BE2C (cell line): ENCODE measurements at regions not wholly inside any gene's neighbourhood (a gene's known extent, or its start where the extent isn't known, plus 50 kb on each side); places are given as distances from the start of the nearest gene placed in this dataset.
A peak's percentile ranks its signal among the peaks of the same experiment; 100 is the strongest.
"Not testable (repeated sequence)": the region's sequence is repeated elsewhere in the genome, so short reads cannot be mapped to it uniquely, and the experiment has no call there.

Experiments
- DNase-seq: peaks from one replicate; pipeline ENCODE4 v3.0.0-alpha.2; 2020
- H3K27me3 ChIP-seq: fragments of 250-450 bp; sonication (Bioruptor Pico); 2 replicates; pipeline ENCODE4 v1.5.1; 2020; ENCODE audit warnings: mild to moderate bottlenecking
- H3K36me3 ChIP-seq: fragments of 250-450 bp; sonication (Bioruptor Pico); 2 replicates; pipeline ENCODE4 v1.5.1; 2020; ENCODE audit warnings: mild to moderate bottlenecking
- H3K4me1 ChIP-seq: fragments of 250-450 bp; sonication (Bioruptor Pico); 2 replicates; pipeline ENCODE4 v1.5.1; 2020
- H3K4me3 ChIP-seq: 2 replicates; pipeline ENCODE4 v1.5.1; 2011; ENCODE audit warnings: low read depth, low read length
- H3K9me3 ChIP-seq: fragments of 250-450 bp; sonication (Bioruptor Pico); 2 replicates; pipeline ENCODE4 v1.5.1; 2020
- CTCF ChIP-seq: IDR thresholded peaks from 2 replicates; pipeline ENCODE4 v1.5.1; 2012; ENCODE audit warnings: mild to moderate bottlenecking, low read depth, low read length

DNA sequence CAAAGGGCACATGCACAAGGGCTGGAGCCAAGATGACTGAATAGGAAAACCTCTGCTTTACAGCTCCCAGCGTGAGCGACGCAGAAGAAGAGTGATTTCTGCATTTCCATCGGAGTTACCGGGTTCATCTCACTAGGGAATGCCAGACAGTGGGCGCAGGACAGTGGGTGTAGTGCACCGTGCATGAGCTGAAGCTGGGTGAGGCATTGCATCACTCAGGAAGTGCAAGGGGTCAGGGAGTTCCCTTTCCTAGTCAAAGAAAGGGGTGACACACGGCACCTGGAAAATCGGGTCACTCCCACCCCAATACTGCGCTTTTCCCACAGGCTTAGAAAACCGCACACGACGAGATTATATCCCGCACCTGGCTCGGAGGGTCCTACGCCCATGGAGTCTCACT lies 64.5 kb upstream of the HTR1E start:
- not testable (repeated sequence) for H3K36me3 ChIP-seq, H3K27me3 ChIP-seq, H3K9me3 ChIP-seq, H3K4me3 ChIP-seq, DNase-seq, H3K4me1 ChIP-seq

GRCh38 chr6:86871681-86872080 lies 65.6 kb upstream of the HTR1E start:
- Histone ChIP-seq H3K4me3 (no peak overlapping the region), H3K36me3 (no peaks in the 10 kb centered on the region), H3K4me1 (no peaks in the 10 kb centered on the region), H3K9me3 (no peaks in the 10 kb centered on the region; the same call in 1 of the 2 replicates), H3K27me3 (no peaks in the 10 kb centered on the region)
- no peak for TF ChIP-seq CTCF
- no peak for DNase-seq

DNA sequence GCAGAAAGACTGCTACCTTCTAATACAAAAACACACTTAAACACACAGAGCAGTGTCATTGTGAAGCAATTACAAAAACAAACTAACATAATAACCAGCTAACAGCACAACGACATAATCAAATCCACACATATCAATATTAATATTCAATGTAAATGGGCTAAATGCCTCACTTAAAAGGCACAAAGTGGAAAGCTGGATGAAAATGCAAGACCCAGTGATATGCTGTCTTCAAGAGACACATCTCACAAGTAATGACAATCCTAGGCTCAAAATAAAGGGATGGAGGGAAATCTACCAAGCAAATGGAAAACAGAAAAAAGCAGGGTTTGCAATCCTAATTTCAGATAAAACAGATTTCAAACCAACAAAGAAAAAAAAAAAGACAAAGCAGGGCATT lies 67.8 kb upstream of the HTR1E start:
- H3K4me1 ChIP-seq, result no peaks in the 10 kb centered on the region
- no peak for DNase-seq
- no peak overlapping the region for H3K4me3 ChIP-seq
- no peaks in the 10 kb centered on the region for H3K27me3 ChIP-seq
- H3K9me3 ChIP-seq, result no peaks in the 10 kb centered on the region; the same call in 1 of the 2 replicates
- H3K36me3 ChIP-seq, result no peaks in the 10 kb centered on the region
- TF ChIP-seq CTCF, result no peak

- H3K4me1 ChIP-seq, result peaks cover 13% of the 10 kb centered on the region
- DNase-seq, result no peak
- no peak overlapping the region for H3K4me3 ChIP-seq
- H3K27me3 ChIP-seq, result no peaks in the 10 kb centered on the region
- TF ChIP-seq CTCF, result peak; percentile 27
- H3K9me3 ChIP-seq, result no peaks in the 10 kb centered on the region
- no peaks in the 10 kb centered on the region for H3K36me3 ChIP-seq
Observed at GRCh38 chr6:86859513-86859912, 77.8 kb upstream of the HTR1E start.

DNA sequence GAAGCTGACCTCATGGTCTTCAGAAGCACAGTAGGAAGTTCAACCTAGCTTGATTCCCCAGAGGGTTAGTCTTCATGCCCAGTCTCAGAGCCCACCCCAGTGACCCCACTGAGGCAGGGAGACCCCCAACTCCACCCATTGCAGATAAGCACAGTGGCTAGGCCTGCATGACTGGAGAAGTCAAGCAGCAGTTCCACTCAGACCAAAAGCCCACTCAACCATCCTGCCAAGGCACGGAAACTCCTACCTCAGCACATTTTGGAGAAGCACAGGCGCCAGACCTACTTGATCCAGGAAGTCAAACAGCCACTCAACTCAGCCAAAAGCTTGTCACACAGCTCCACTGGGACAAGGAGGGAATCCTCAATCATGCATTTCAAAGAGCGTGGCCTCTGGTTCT lies 78.4 kb upstream of the HTR1E start:
- Histone ChIP-seq H3K4me3 (no peak overlapping the region), H3K4me1 (peaks cover 13% of the 10 kb centered on the region), H3K9me3 (no peaks in the 10 kb centered on the region), H3K36me3 (no peaks in the 10 kb centered on the region), H3K27me3 (no peaks in the 10 kb centered on the region)
- TF ChIP-seq CTCF, result no peak
- no peak for DNase-seq

DNA sequence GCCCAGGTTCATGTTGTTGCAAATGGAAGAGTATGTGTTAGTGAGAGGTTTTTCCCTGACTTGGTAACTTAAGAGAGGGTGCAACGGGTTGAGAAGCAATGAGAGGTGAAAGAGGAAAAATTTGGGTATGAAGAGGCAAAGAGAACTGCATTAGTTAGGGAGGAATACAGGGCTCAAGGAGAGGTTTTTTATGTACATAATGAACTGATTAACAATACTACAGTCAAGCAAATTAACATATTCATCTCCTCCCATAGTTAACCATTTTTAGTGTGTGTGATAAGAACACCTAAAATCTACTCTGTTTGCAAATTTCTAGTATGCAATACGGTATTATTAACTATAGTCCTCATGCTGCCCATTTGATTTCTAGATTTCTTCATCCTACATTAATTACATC lies 79.5 kb upstream of the HTR1E start:
- no peaks in the 10 kb centered on the region for H3K36me3 ChIP-seq
- DNase-seq, result no peak
- TF ChIP-seq CTCF, result no peak
- no peak overlapping the region for H3K4me3 ChIP-seq
- peaks cover 13% of the 10 kb centered on the region for H3K4me1 ChIP-seq
- no peaks in the 10 kb centered on the region for H3K27me3 ChIP-seq
- no peaks in the 10 kb centered on the region for H3K9me3 ChIP-seq

- TF ChIP-seq CTCF, result peak; percentile 89
- DNase-seq, result peak; percentile 52
Observed at GRCh38 chr6:86856937-86857563, 80.3 kb upstream of the HTR1E start.

More at GRCh38 chr6:86856937-86857563, 80.3 kb upstream of the HTR1E start:
- Histone ChIP-seq H3K27me3 (no peaks in the 10 kb centered on the region), H3K4me1 (peaks cover 13% of the 10 kb centered on the region), H3K36me3 (no peaks in the 10 kb centered on the region), H3K9me3 (no peaks in the 10 kb centered on the region), H3K4me3 (no peak overlapping the region)
